LHCN-M2 (cell line): ENCODE measurements at regions not wholly inside any gene's neighbourhood (a gene's known extent, or its start where the extent isn't known, plus 50 kb on each side); places are given as distances from the start of the nearest gene placed in this dataset.
"Not testable (repeated sequence)": the region's sequence is repeated elsewhere in the genome, so short reads cannot be mapped to it uniquely, and the experiment has no call there.

Experiments used
- DNase-seq: peaks from one replicate; pipeline ENCODE4 v3.0.0-alpha.2; 2012; ENCODE audit warnings: low read depth

GRCh38 chr2:168300460-168300859, 53.1 kb upstream of the STK39 start:
- no peak for DNase-seq

GRCh38 chr2:168304024-168304681, 56.8 kb upstream of the STK39 start:
- no peak for DNase-seq

- no peak for DNase-seq
Measured at GRCh38 chr2:168307379-168307778, 60.0 kb upstream of the STK39 start.

- DNase-seq: no peak
Measured at GRCh38 chr2:168310580-168310979, 63.2 kb upstream of the STK39 start.

GRCh38 chr2:168311261-168311910, 64.0 kb upstream of the STK39 start:
- peak; percentile 57 for DNase-seq

GRCh38 chr2:168312036-168312822, 64.8 kb upstream of the STK39 start:
- DNase-seq: peak; percentile 43

- DNase-seq: no peak
Measured at GRCh38 chr2:168314236-168314635, 66.8 kb upstream of the STK39 start.

- no peak for DNase-seq
Measured at GRCh38 chr2:168315331-168316072, 68.1 kb upstream of the STK39 start.

- peak; percentile 13 for DNase-seq
Measured at GRCh38 chr2:168316073-168316440, 68.7 kb upstream of the STK39 start.

GRCh38 chr2:168317282-168317681, 69.9 kb upstream of the STK39 start:
- no peak for DNase-seq

GRCh38 chr2:168320267-168320666, 72.9 kb upstream of the STK39 start:
- peak; percentile 11 for DNase-seq

- DNase-seq: no peak
Measured at GRCh38 chr2:168322325-168323007, 75.1 kb upstream of the STK39 start.

GRCh38 chr2:168323529-168324021, 76.2 kb upstream of the STK39 start:
- DNase-seq: no peak

- no peak for DNase-seq
Measured at GRCh38 chr2:168326572-168326971, 79.2 kb upstream of the STK39 start.

GRCh38 chr2:168327328-168327727, 79.9 kb upstream of the STK39 start:
- no peak for DNase-seq

GRCh38 chr2:168328421-168328820, 81.0 kb upstream of the STK39 start:
- no peak for DNase-seq

GRCh38 chr2:168330624-168331423, 83.4 kb upstream of the STK39 start:
- DNase-seq: no peak

- DNase-seq: not testable (repeated sequence)
Measured at GRCh38 chr2:168335254-168335653, 87.9 kb upstream of the STK39 start.

GRCh38 chr2:168336786-168337388, 89.5 kb upstream of the STK39 start:
- no peak for DNase-seq

GRCh38 chr2:168338292-168338691, 90.9 kb upstream of the STK39 start:
- no peak for DNase-seq
